K562 (cell line): ENCODE measurements at regions not wholly inside any gene's neighbourhood (a gene's known extent, or its start where the extent isn't known, plus 50 kb on each side); places are given as distances from the start of the nearest gene placed in this dataset.

Source experiments
- ATAC-seq: fragments of 200-7000 bp; cut with Tn5 transposase; 3 replicates; pipeline ENCODE4 v1.9.1; 2020; ENCODE audit warnings: moderate library complexity
- BruUV-seq: library from RNA; stranded (reverse); fragments of 400-500 nt; replicated peaks from 2 replicates; lab custom pipeline; 2021; lab: Mats Ljungman, UMichigan
- CTCF ChIA-PET: fragments of 300-600 bp; formaldehyde crosslinking; extraction: SDS; loops from one replicate; lab custom pipeline; 2021; ENCODE audit warnings: low intra/inter-chr PET ratio; lab: Yijun Ruan, JAX
- POLR2A ChIA-PET: fragments of 300-600, 350-650 bp; sonication (Branson Sonifier 250); formaldehyde crosslinking; extraction: SDS; loops from one replicate; lab custom pipeline; 2021; ENCODE audit warnings: antibody characterized with exemption, inconsistent platforms; lab: Yijun Ruan, JAX
- DNase-seq, 4 experiments: peaks; one replicate each; pipeline versions ENCODE4 v3.0.0 to v3.0.0-alpha.2; 2011 to 2018; ENCODE audit warnings: low spot score in 3 of 4, mixed read lengths in 3 of 4; ENCODE audit errors: extremely low read depth in 1 of 4
- FAIRE-seq: peaks from 2 replicates; lab custom pipeline; 2011; peaks lifted over from hg19 to GRCh38; lab: Jason Lieb, UNC
- H2AFZ ChIP-seq: 2 replicates; pipeline ENCODE4 v1.6.0; 2011; ENCODE audit warnings: low read depth, low read length, control low read depth, inconsistent platforms
- H3K27ac ChIP-seq: fragments of 200-600 bp; 3 replicates; pipeline ENCODE4 v1.8.0; 2011; ENCODE audit warnings: low read depth, mild to moderate bottlenecking, control low read depth, inconsistent platforms, low read length, moderate library complexity, mixed read lengths; ENCODE audit errors: extremely low read depth
- H3K27me3 ChIP-seq, 2 experiments: fragments of 300-600 bp in 1 of 2; 2 replicates in 1 of 2; 3 replicates in 1 of 2; pipeline versions ENCODE4 v1.6.0 to v1.8.0; 2011; ENCODE audit warnings: inconsistent platforms in 2 of 2, low read length in 2 of 2, mild to moderate bottlenecking in 1 of 2, mixed read lengths in 1 of 2, moderate library complexity in 1 of 2; ENCODE audit not compliant: control insufficient read depth in 2 of 2, insufficient read depth in 2 of 2
- H3K36me3 ChIP-seq: fragments of 300-600 bp; 3 replicates; pipeline ENCODE4 v1.8.0; 2011; ENCODE audit warnings: mild to moderate bottlenecking, low read length, inconsistent platforms; ENCODE audit not compliant: control insufficient read depth, insufficient read depth
- H3K4me1 ChIP-seq, 2 experiments: fragments of 200-600 bp in 1 of 2; replicated peaks in 1 of 2; 2 replicates in 1 of 2; 3 replicates in 1 of 2; pipeline versions ENCODE4 v1.5.1 to v1.8.0; 2011; ENCODE audit warnings: inconsistent platforms in 2 of 2, low read length in 2 of 2, mild to moderate bottlenecking in 1 of 2, mixed read lengths in 1 of 2, moderate library complexity in 1 of 2; ENCODE audit not compliant: control insufficient read depth in 2 of 2, insufficient read depth in 2 of 2
- H3K4me2 ChIP-seq: 2 replicates; pipeline ENCODE4 v1.6.1; 2011; ENCODE audit warnings: low read length, control low read depth, inconsistent platforms, mixed read lengths; ENCODE audit not compliant: insufficient read depth
- H3K4me3 ChIP-seq: fragments of 200-600 bp; sonication (generic), shearing (Covaris generic); 2 replicates; pipeline ENCODE4 v1.5.1; 2016; ENCODE audit warnings: control low read depth, inconsistent platforms
- H3K79me2 ChIP-seq: fragments of 200-600 bp; 3 replicates; pipeline ENCODE4 v1.8.0; 2011; ENCODE audit warnings: low read length, inconsistent platforms; ENCODE audit not compliant: control insufficient read depth, insufficient read depth
- H3K9ac ChIP-seq, 2 experiments: 2 replicates each; pipeline versions ENCODE4 v1.6.0 to v1.6.1; 2011; ENCODE audit warnings: low read depth in 2 of 2, low read length in 2 of 2, control low read depth in 1 of 2, inconsistent platforms in 1 of 2, mild to moderate bottlenecking in 1 of 2, mixed read lengths in 1 of 2; ENCODE audit not compliant: insufficient read depth in 1 of 2
- H3K9me1 ChIP-seq: one replicate; pipeline ENCODE4 v1.6.0; 2011; ENCODE audit warnings: inconsistent platforms, mild to moderate bottlenecking, low read length, moderate library complexity; ENCODE audit not compliant: control insufficient read depth, insufficient read depth
- H3K9me3 ChIP-seq: replicated peaks from 2 replicates; pipeline ENCODE4 v1.5.1; 2011; ENCODE audit warnings: low read depth, low read length, inconsistent platforms; ENCODE audit not compliant: control insufficient read depth, insufficient read depth
- H4K20me1 ChIP-seq: replicated peaks from 2 replicates; pipeline ENCODE4 v1.6.1; 2011; ENCODE audit warnings: low read length, inconsistent platforms, mixed read lengths; ENCODE audit not compliant: control insufficient read depth, insufficient read depth
- ETV5 ChIP-seq: sonication (generic); formaldehyde crosslinking; IDR thresholded peaks from 2 replicates; pipeline ENCODE4 v1.4.0; 2020; ENCODE audit warnings: low read depth, mild to moderate bottlenecking, missing genetic modification reagents
- L3MBTL2 ChIP-seq: fragments of 450-650 bp; IDR thresholded peaks from 2 replicates; pipeline ENCODE4 v1.6.1; 2016; ENCODE audit warnings: mild to moderate bottlenecking, moderate library complexity
- TBL1XR1 ChIP-seq, 2 experiments: IDR thresholded peaks; 2 replicates each; pipeline ENCODE4 v1.6.1; 2012; ENCODE audit warnings: improper control_type of control experiment in 2 of 2, low read length in 2 of 2, mild to moderate bottlenecking in 1 of 2
- TSC22D4 ChIP-seq: fragments of 450-650 bp; IDR thresholded peaks from 2 replicates; pipeline ENCODE4 v1.6.1; 2016; ENCODE audit warnings: missing genetic modification characterization, missing biosample characterization, control low read depth
- ZNF174 ChIP-seq: fragments of 250-450 bp; sonication (Bioruptor Pico); IDR thresholded peaks from 2 replicates; pipeline ENCODE4 v1.4.0; 2020; ENCODE audit warnings: mild to moderate bottlenecking
- ZNF197 ChIP-seq: fragments of 200-800 bp; sonication (Bioruptor generic); IDR thresholded peaks from 2 replicates; pipeline ENCODE4 v1.6.1; 2016; ENCODE audit warnings: low read depth, missing genetic modification characterization, missing compliant biosample characterization
- WGBS: fragments of 100-300 bp; shearing (Covaris generic); methylation state at CpG from one replicate; pipeline ENCODE4 v1.1.6; 2016; ENCODE audit warnings: low coverage, mixed read lengths; ENCODE audit not compliant: insufficient coverage; ENCODE audit errors: missing lambda C conversion rate; 5-methylcytosine and 5-hydroxymethylcytosine counted together
- in situ Hi-C: fragments of 300-500 bp; cut with MboI; formaldehyde crosslinking; loops from 4 replicates; pipeline ENCODE4 v1.15.0; 2018; ENCODE audit warnings: inconsistent platforms, mixed read lengths
- intact Hi-C: fragments of 100-400 bp; cut with micrococcal nuclease; formaldehyde crosslinking; loops from 2 replicates; pipeline ENCODE4 v1.14.2; 2022
- TF ChIP-seq, protein P1 (sequence below): fragments of 250-450 bp; sonication (Bioruptor Pico); IDR thresholded peaks from 2 replicates; pipeline ENCODE4 v1.5.0; 2020; ENCODE audit warnings: mild to moderate bottlenecking
- TF ChIP-seq, protein P2 (sequence below): fragments of 450-650 bp; IDR thresholded peaks from 2 replicates; pipeline ENCODE4 v1.6.1; 2017; ENCODE audit warnings: antibody characterized with exemption, mild to moderate bottlenecking
- TF ChIP-seq, protein P3 (sequence below): IDR thresholded peaks from 3 replicates; pipeline ENCODE4 v1.6.1; 2011; ENCODE audit warnings: borderline replicate concordance, mild to moderate bottlenecking, moderate library complexity; ENCODE audit not compliant: insufficient read length; ENCODE audit errors: extremely low read depth

DNA sequence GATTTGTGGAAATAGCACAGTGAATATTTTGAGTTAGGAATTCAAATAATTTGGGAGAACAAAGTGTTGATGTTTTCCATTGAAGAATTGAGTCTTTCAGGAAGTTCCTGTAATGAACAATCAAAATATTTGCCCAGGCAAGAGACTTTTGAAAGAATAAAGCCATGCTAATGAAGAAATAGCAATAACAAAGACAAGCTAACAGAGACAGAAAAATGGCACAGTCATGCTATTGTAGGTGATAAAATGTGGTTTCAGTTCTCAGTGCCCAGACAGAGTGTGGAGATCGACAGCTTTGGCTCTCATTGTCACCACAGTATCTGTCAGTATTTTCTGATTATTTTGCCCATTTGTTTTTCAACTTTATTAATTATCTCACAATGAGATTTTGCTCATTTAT, 490.8 kb upstream of the PIK3C3 start:
- ChIA-PET POLR2A (no interaction called here), CTCF (no interaction called here)
- H3K9ac ChIP-seq: no peak overlapping the region
- H3K4me3 ChIP-seq: no peak overlapping the region
- no peaks in the 10 kb centered on the region for H3K9me1 ChIP-seq
- no peaks in the 10 kb centered on the region for H3K79me2 ChIP-seq
- BruUV-seq: no TSS peak
- FAIRE-seq (no peak), ATAC-seq (no peak), DNase-seq (no peak)
- no peak overlapping the region for H2AFZ ChIP-seq
- in situ Hi-C loops: no loop called here
- TF ChIP-seq, protein P1, sequence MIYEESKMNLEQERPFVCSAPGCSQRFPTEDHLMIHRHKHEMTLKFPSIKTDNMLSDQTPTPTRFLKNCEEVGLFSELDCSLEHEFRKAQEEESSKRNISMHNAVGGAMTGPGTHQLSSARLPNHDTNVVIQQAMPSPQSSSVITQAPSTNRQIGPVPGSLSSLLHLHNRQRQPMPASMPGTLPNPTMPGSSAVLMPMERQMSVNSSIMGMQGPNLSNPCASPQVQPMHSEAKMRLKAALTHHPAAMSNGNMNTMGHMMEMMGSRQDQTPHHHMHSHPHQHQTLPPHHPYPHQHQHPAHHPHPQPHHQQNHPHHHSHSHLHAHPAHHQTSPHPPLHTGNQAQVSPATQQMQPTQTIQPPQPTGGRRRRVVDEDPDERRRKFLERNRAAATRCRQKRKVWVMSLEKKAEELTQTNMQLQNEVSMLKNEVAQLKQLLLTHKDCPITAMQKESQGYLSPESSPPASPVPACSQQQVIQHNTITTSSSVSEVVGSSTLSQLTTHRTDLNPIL (CRISPR knock-in tag): no peak
- TF ChIP-seq ETV5 (CRISPR knock-in tag) (no peak), ZNF197 (no peak), L3MBTL2 (no peak), TSC22D4 (no peak), TBL1XR1 (IDR thresholded peaks at IDR 0.05; ENCODE audit: low read length in 2 of 2) (no peak), ZNF174 (no peak)
- TF ChIP-seq, protein P2, sequence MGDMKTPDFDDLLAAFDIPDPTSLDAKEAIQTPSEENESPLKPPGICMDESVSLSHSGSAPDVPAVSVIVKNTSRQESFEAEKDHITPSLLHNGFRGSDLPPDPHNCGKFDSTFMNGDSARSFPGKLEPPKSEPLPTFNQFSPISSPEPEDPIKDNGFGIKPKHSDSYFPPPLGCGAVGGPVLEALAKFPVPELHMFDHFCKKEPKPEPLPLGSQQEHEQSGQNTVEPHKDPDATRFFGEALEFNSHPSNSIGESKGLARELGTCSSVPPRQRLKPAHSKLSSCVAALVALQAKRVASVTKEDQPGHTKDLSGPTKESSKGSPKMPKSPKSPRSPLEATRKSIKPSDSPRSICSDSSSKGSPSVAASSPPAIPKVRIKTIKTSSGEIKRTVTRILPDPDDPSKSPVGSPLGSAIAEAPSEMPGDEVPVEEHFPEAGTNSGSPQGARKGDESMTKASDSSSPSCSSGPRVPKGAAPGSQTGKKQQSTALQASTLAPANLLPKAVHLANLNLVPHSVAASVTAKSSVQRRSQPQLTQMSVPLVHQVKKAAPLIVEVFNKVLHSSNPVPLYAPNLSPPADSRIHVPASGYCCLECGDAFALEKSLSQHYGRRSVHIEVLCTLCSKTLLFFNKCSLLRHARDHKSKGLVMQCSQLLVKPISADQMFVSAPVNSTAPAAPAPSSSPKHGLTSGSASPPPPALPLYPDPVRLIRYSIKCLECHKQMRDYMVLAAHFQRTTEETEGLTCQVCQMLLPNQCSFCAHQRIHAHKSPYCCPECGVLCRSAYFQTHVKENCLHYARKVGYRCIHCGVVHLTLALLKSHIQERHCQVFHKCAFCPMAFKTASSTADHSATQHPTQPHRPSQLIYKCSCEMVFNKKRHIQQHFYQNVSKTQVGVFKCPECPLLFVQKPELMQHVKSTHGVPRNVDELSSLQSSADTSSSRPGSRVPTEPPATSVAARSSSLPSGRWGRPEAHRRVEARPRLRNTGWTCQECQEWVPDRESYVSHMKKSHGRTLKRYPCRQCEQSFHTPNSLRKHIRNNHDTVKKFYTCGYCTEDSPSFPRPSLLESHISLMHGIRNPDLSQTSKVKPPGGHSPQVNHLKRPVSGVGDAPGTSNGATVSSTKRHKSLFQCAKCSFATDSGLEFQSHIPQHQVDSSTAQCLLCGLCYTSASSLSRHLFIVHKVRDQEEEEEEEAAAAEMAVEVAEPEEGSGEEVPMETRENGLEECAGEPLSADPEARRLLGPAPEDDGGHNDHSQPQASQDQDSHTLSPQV: no peak
- TF ChIP-seq, protein P3, sequence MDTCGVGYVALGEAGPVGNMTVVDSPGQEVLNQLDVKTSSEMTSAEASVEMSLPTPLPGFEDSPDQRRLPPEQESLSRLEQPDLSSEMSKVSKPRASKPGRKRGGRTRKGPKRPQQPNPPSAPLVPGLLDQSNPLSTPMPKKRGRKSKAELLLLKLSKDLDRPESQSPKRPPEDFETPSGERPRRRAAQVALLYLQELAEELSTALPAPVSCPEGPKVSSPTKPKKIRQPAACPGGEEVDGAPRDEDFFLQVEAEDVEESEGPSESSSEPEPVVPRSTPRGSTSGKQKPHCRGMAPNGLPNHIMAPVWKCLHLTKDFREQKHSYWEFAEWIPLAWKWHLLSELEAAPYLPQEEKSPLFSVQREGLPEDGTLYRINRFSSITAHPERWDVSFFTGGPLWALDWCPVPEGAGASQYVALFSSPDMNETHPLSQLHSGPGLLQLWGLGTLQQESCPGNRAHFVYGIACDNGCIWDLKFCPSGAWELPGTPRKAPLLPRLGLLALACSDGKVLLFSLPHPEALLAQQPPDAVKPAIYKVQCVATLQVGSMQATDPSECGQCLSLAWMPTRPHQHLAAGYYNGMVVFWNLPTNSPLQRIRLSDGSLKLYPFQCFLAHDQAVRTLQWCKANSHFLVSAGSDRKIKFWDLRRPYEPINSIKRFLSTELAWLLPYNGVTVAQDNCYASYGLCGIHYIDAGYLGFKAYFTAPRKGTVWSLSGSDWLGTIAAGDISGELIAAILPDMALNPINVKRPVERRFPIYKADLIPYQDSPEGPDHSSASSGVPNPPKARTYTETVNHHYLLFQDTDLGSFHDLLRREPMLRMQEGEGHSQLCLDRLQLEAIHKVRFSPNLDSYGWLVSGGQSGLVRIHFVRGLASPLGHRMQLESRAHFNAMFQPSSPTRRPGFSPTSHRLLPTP: no peak
- H3K27me3 ChIP-seq: no peaks in the 10 kb centered on the region
- H3K36me3 ChIP-seq: no peaks in the 10 kb centered on the region
- H3K4me2 ChIP-seq: no peak overlapping the region
- WGBS: 0% methylated on average over 1 of the region's 1 CpG
- H3K9me3 ChIP-seq: no peaks in the 10 kb centered on the region; the same call in 1 of the 2 replicates
- no peaks in the 10 kb centered on the region for H3K4me1 ChIP-seq
- H3K27ac ChIP-seq: no peak overlapping the region
- H4K20me1 ChIP-seq: no peaks in the 10 kb centered on the region
- intact Hi-C loops: no loop called here
